Activated CD8-positive, alpha-beta memory T cell treated with anti-CD3 and anti-CD28 coated beads for 1 hour (primary cell): ENCODE measurements at regions not wholly inside any gene's neighbourhood (a gene's known extent, or its start where the extent isn't known, plus 50 kb on each side); places are given as distances from the start of the nearest gene placed in this dataset.
"Not testable (repeated sequence)": the region's sequence is repeated elsewhere in the genome, so short reads cannot be mapped to it uniquely, and the experiment has no call there.

Source experiments
- DNase-seq, 2 donors: peaks; one replicate each; pipeline ENCODE4 v3.0.0-alpha.2; 2020; ENCODE audit warnings: low read depth in 1 of 2; ENCODE audit errors: extremely low read depth in 1 of 2

- no peak for DNase-seq
These were observed 134.8 kb downstream of the ADCYAP1 start for GRCh38 chr18:1039421-1039820.

- not testable (repeated sequence) for DNase-seq
These were observed 138.4 kb downstream of the ADCYAP1 start for GRCh38 chr18:1043039-1043438.

- no peak for DNase-seq
These were observed 141.0 kb downstream of the ADCYAP1 start for GRCh38 chr18:1045658-1046057.

- no peak for DNase-seq
These were observed 142.7 kb downstream of the ADCYAP1 start for GRCh38 chr18:1047406-1047805.

GRCh38 chr18:1048032-1048431, 143.4 kb downstream of the ADCYAP1 start:
- DNase-seq: no peak

- no peak for DNase-seq
These were observed 144.5 kb downstream of the ADCYAP1 start for GRCh38 chr18:1049173-1049572.

GRCh38 chr18:1050012-1050657, 145.5 kb downstream of the ADCYAP1 start:
- no peak for DNase-seq

- no peak for DNase-seq
These were observed 147.6 kb downstream of the ADCYAP1 start for GRCh38 chr18:1052301-1052700.

GRCh38 chr18:1053331-1054315, 149.0 kb downstream of the ADCYAP1 start:
- no peak for DNase-seq

- DNase-seq: no peak
These were observed 151.7 kb downstream of the ADCYAP1 start for GRCh38 chr18:1056404-1056803.

- no peak for DNase-seq
These were observed 152.7 kb downstream of the ADCYAP1 start for GRCh38 chr18:1057367-1057766.

- no peak for DNase-seq
These were observed 157.9 kb downstream of the ADCYAP1 start for GRCh38 chr18:1062588-1062987.

- no peak for DNase-seq
These were observed 170.7 kb downstream of the ADCYAP1 start for GRCh38 chr18:1075322-1075721.

- DNase-seq: no peak
These were observed 171.2 kb downstream of the ADCYAP1 start for GRCh38 chr18:1075876-1076275.

- DNase-seq: no peak
These were observed 173.6 kb downstream of the ADCYAP1 start for GRCh38 chr18:1078301-1078700.

- DNase-seq: not testable (repeated sequence)
These were observed 179.0 kb downstream of the ADCYAP1 start for GRCh38 chr18:1083675-1084074.

GRCh38 chr18:1090758-1091157, 186.1 kb downstream of the ADCYAP1 start:
- no peak for DNase-seq

- DNase-seq: no peak
These were observed 187.6 kb downstream of the ADCYAP1 start for GRCh38 chr18:1092228-1092627.

GRCh38 chr18:1094409-1094808, 189.7 kb downstream of the ADCYAP1 start:
- DNase-seq: no peak

GRCh38 chr18:1097991-1098735, 193.5 kb downstream of the ADCYAP1 start:
- not testable (repeated sequence) for DNase-seq

GRCh38 chr18:1102848-1103247, 198.2 kb downstream of the ADCYAP1 start:
- DNase-seq: no peak
